ENCODE measurements at regions not wholly inside any gene's neighbourhood (a gene's known extent, or its start where the extent isn't known, plus 50 kb on each side); places are given as distances from the start of the nearest gene placed in this dataset.

DNA sequence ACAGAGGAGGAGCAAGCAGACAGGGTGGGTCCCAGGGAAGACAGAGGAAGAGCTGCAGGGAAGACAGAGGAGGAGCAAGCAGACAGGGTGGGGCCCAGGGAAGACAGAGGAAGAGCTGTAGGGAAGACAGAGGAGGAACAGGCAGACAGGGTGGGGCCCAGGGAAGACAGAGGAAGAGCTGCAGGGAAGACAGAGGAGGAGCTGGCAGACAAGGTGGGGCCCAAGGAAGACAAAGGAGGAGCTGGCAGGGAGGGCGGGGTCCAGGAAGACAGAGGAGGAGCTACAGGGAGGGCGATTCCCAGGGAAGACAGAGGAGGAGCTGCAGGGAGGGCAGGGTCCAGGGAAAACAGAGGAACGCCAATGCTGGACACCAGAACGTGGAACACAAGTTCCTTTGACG is 66.5 kb downstream of the PLXNA1 start:
- DNase-seq = no peak

DNA sequence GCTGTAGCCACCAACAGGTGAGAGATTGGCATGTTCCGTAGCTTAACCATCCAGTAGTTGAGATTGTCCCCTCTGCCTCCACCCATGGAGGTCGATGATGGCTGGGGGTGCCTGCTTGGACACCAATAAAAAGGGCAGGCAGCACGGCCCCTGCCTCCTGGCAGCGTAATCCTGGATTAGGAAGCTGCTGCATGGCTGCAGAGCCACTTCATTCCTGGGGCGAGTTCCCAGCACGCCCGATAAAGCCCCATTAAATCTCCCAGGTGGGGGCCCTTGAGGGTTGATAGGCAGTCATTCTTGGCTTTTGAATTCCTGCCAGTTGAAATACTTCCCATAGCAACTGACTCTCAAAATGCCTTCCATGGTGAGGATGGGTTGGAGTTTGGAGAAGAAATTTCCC is 67.8 kb downstream of the PLXNA1 start:
- DNase-seq = no peak

DNA sequence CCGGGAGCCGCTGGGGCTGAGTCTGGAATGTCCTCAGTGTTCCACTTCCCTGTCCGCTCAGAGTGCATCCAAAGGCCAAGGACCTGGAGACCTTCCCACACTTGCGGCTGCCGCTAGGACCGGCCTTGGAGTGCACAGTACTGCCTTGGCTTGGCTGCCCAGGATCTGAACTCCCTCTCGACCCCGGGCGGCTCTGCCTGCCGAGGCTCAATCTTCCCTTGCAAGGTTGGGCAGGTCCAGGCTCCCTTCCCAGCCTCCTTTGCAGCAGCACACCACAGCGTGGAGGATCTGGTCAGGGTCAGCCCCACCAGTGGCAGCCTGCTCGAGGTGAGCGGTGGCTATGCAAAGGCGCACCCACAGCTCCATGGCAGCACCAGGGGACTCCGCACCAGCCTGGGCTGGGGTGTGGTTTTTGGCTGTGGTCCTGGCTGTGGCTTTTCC is 69.2 kb downstream of the PLXNA1 start:
- no peak for DNase-seq

DNA sequence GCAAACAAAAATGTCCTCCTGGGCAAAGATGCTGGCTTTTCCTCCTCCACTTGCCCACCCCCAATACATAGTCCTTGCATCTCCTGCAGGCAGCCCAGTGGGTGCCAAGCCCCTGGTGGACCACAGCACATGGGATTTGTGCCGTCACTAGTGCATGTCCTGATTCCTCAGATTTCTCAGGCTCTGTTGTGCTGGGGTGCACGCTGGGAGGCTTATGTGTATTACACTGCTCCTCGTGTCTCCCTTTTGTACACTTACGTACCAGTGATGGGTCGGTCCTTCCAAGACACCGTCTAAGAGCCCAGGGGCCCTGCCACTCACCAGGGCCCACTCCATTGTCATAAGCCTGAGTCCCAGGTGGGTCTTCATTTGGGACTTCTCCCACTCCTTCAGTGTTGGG is 70.1 kb downstream of the PLXNA1 start:
- DNase-seq = no peak

DNA sequence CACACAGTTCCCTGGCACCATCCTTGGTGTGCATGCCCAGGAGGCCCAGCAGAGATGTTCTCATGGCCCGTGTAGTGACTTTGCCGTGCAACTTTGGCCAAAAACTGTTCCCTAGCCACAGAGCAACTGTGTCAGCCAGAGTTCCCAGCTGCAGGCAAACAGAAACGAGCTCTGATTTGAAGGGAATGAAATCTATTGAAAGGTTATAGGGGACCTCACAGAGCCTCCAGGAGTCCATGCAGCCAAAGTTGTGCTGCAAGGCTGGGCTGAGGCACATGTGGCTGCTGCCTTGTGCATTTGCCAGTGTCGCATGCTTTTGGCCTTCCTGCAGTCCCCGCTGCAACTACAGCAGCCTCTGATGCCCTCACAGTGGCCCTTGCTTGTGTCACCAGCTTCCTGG is 70.5 kb downstream of the PLXNA1 start:
- DNase-seq = no peak

DNA sequence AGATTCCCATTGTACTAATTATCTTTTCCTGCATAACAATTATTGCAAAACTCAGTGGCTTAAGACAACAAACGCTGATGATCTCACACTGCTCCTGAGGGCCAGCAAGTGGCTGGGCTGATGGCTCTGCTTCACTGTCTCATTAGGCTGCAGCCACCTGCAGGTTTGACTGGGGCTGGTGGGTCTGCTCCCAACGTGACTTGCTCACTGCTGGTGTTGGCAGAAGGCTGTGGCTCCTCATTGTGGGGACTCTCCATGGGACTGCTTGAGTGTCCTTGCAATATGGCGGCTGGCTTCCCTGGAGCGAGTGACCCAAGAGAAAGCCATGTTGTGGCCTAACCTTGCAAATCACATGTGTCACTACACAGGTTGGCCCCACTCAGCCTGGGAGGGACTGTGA is 71.1 kb downstream of the PLXNA1 start:
- no peak for DNase-seq

DNA sequence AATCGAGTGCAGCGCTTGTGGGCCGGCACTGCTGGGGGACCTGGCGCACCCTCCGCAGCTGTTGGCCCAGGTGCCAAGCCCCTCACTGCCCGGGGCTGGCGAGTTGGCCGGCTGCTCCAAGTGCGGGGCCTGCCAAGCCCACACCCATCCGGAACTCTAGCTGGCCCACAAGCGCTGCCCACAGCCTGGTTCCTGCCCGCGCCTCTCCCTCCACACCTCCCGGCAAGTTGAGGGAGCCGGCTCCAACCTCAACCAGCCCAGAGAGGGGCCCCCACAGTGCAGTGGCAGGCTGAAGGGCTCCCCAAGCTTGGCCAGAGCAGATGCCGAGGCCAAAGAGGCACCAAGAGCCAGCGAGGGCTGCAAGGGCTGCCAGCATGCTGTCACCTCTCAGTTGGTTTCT is 73.4 kb downstream of the PLXNA1 start:
- no peak for DNase-seq

DNA sequence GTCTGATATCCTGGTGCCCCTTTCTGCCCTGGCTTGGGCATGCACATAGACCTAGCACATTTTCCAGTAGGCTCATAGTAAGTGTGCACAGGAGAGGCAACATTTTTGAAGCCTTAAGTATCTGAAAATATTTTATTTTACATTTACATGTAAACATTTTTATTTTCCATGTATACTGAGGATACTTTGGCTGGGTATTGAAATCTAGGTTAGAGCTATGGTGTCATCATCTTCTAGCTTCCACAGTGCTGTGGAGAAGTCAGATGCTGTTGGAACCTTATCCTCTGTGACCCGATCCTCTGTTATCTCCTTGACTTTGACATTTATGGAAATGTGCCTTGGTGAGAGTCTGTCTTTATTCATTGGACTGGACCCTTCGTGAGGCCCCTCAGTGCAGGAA is 74.1 kb downstream of the PLXNA1 start:
- no peak for DNase-seq

DNA sequence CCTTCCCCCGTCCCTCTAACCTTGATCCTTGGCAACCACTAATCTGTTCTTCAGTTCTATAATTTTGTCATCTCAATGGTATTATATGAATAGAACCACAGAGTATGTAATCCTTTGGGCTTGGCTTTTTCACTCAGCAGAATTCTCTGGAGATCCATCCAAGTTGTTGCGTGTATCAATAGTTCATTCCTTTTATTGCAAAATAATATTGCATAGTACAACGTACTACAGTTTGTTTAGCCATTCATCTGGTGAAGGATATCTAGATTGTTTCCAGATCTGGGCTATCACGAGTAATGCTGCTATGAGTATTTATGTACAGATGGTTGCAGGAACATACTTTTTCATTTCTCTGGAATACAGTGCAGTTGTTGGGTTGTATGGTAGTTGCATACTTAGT is 76.2 kb downstream of the PLXNA1 start:
- no peak for DNase-seq

DNA sequence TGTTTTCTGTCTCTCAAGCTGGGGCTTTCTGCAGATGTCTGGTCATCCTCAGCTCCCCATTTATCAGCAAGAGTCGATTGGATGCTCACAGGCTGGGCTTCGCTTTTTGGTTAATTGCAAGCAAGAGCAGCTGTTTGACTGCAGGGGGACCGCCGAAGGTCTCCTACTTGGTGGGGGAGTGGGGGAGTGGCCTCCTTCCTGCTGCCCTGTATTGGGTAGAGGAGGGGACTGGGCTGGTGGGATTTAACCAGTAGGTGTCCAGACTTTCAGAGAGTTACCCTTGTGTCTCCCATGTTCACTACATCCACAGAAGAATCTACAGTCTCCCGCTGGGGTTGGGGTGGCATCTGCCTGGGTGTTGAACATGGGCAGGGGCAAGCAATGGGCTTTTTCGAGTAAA is 78.7 kb downstream of the PLXNA1 start:
- DNase-seq = no peak

DNA sequence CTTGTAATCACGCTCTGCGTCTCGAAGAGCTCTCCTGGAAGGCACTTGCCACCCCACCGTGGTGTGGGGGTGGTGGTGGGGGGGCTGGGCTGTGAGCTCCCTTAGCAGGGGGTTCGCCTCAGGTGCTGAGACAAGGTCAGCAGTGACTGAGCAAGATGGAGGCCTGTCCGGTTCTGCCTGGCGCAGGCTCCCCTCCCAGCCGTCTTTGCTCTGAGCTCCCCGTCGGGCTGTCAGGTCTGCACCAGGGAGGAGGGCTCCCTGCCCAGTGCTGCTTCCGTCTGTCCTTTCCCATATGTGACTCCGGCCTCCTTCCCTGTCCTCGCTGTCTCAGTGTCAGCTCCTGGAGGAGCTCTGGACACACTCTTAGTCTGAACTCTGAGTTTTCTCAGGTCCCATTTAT is 80.0 kb downstream of the PLXNA1 start:
- DNase-seq = no peak

DNA sequence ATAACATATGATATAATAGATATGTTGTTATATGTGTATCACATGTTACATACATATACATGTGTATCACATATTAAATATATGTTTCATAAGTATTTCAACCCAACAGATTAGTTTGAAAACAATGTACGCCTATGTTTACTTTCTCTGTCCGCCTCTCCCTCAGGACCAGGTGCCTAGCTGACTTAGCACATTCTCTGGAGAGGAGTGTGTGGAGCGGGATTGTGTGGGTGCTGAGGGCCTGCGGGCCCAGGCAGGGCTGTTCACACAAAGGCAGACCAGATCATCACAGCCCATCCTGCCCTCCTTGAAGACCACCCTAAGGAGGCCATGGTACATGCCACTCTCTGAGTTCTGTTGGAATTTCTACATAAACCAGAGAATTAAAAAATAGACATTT is 81.0 kb downstream of the PLXNA1 start:
- no peak for DNase-seq

DNA sequence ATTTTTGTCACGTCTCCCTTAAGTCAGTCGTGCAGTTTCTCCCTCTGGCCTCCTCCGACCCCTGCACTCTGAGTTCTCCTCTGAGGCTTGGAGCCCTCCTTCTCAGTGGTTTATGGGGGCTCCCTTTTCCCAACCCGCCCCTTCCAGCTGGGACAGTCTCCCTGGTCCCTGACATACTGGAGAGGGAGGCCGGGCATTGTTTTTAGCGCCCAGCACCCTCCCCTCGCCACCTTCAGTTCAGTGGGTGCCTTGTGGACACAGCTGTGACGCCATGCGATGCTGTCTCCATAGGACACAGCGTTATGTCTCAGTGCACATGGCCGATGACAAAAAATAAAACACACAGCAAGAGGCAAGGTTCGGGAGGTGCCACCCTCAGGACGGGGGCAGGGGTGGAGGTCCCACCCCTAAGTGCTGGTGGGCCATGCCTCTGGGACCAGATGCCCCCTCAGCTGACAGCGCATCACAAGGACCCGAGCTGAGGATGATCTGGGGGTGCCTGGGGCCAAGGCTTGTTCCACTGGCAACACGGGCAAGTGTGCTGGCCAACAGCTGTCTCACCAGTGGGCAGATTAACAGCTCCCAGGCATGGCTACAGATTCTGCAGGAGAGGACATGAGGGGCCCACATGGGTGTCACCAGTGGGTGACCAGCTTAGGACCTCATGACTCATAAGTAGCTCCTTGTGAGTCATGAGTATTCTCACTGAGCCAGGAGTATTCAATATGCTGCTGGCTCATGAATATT is 81.6 kb downstream of the PLXNA1 start:
- DNase-seq = no peak

DNA sequence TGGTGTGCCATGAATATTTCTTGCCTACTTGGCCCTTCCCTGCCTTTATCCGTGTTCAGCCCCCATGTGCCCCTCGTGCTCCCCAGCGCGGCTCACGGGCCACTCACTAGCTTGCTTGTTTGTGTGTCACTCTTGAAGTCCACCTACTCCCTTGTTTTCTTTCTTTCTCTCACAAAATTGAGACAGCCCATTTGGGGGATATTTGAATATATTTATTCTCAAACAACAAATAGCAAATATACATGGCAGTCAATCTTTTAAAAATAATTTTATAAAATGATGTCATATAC is 82.2 kb downstream of the PLXNA1 start:
- no peak for DNase-seq

DNA sequence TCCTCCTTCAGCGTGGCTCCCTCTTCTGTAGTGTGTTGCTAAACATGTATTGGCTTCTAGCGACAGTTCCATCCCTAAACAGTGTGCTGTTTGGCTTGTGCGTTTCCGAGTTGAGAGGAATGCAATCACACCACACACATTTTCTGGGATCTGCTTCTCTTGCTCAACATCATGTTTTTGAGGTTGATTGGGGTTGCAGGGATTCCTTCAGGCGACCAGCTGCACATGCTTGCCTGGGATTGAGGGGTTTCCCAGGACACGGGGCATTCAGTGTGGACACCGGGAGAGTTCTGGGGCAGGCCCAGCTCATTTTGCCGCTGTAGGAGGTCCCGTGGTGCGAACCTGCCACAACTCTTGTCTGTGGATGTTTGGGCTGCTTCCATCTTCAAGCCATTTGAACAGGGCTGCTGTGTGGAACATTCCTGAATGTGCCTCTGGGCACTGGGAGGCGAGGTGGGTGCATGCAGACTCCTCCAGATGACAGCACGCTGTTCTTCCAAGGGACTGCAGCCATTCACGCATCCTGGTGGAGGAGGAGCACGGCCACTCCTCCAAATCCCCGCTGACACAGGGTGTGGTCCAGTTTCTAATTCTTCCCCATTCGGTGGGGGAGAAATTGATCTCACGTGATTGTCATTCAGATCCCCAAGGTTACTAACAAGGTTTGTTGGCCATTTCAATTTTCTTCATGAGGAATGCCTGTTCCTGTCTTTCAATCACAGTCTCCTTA is 82.8 kb downstream of the PLXNA1 start:
- no peak for DNase-seq

DNA sequence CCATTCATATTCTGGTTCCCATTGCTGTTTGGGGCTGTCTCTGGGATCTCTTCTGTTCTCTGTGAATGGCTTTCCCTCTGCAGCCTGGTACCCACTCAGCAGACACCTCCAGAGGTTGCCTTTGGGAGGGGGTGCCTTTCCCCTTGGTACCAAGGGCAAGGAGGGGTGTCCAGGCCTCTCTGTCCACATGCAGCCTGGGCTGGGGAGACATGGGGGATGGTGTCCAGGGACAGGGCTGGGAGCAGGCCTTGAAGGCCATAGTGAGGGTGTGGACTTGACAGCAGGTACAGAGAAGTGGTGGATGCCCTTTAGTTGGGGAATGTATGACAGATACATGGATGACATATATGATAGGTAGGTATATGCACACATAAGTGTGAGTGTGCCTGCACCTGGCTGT is 83.7 kb downstream of the PLXNA1 start:
- no peak for DNase-seq

DNA sequence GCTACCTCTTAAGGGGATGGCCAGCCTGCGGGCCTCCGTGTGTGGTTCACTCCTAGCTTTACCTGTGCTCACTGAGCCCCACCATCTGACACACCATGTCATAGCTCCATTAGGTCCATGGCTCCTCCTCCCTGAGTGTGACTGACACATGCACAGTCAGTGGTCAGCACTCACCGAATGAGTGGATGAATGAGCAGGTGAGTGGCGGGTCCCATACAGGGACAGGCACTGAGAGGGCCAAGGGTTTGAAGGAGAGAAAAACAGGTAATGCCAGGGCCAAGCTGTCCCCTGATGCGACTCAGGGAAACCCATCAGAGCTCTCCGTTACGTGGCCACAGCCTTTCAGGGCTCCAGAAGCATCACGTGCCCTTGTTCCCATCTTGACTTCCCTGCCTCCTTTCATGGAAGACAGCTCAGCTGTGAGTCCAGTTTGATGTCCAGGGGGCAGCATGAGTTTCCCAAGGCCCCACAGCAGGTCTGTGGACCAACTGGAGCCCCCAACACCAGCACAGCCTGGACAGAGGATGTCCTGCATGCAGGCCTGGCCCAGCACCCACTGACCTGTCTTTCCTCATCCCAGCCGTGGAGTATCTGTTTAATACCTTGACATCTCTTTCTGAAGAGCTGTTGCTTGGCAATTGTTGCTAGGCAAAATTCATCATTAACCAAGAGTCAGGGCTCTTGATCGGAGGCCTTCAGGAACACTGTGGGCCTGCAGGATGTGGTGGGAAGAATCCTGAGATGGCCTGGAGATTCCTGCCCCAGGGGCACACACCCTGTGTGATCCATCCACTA is 84.4 kb downstream of the PLXNA1 start:
- DNase-seq = no peak

DNA sequence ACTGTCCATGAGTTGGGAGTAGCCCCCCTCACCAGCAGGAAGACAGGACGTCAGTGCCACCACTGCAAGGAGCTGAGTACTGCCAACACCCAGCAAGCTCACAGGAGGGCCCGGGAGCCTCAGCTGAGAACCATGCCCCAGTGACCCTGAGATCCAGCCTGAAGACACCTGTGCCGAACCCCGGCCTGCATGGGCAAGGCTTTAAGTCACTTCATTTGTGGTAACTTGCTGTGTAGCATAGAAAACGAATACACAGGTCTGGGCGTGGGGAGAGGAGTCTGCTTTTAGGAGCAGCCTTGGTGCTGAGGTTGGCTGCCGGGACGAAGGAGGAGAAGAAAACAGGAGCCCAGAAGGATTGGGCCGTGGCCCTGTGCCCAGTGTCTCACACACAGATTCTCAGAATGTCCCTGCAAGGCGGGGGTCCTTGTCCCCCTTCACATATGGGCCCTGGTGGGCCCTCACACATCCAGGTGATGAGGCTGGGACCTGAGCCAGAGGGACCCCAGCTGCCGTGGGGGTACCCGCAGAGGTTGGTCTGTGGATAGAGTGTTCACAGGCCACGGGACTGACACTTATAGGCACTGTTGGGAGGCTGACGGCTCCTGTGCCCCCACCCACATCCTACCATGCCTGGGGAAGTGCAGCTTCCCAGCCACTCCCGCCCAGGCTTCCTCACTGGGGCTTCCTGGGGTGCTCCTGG is 85.3 kb downstream of the PLXNA1 start:
- no peak for DNase-seq

DNA sequence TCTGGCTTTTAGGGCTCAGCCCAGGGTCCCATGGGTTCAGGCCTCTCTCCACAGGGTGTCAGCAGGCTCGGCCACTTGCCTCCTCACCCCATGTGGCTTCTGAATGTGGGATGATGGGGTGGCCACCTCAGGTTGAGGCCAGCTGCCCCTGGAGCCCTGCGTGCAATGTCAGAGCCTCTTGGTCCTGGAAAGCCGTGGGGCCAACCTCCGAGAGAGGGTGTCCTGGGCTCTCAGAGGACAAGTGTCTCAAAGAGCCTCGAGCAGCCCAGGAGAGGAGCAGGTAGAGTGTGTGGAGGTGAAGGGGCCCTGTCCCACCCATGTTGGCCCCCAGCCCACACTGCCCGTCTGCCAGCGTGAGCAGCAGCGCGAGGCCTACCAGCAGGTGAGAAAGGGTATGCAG is 86.0 kb downstream of the PLXNA1 start:
- DNase-seq = no peak

DNA sequence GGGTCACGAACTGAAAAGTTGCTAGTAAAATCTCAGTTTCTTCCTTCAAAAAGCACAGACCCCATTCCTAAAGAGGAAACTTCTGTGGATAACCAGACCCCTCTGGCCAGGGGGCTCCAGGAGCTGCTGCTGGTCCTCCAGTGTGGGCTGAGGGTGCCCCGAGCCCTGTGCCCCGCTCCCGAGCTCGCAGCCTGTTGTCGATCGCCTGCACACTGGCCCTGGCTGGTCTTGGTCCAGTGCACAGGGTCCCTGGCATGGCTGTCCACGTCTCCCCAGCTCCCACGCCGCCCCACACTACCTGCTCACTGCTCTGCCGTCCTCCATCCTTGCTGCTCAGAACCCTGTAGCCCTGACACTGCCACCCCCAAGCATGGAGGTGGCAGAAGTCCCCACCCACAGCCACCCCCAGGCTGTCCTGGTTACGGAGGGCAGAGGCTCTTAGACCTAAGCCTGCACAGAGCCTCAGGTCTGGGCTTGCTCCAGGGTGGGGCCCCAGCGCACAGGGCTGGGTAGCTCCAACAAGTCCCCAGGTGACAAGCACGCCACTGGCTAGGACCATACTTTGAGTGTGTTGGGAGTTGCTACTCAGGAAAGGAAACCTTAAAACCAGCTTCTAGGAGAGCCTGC is 87.0 kb downstream of the PLXNA1 start:
- no peak for DNase-seq

DNA sequence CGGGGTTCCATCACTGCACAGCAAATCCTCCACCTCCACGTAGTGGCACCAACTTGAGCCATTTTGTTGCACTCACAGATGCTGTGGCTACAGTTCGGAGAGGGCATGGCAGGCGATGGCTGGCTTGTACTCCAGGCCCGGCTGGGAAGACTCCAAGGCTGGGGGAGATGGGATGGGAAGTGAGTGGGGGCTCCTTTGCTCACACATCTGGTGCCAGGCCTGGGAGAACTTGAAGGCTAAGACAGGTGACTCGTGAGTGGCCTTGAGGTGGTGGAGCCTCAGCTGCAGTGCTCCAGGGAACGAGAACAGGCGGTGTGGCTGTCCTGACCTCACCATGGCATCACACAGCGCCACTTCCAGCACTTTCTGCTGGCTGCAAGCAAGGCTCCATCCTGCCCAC is 87.9 kb downstream of the PLXNA1 start:
- DNase-seq = no peak

DNA sequence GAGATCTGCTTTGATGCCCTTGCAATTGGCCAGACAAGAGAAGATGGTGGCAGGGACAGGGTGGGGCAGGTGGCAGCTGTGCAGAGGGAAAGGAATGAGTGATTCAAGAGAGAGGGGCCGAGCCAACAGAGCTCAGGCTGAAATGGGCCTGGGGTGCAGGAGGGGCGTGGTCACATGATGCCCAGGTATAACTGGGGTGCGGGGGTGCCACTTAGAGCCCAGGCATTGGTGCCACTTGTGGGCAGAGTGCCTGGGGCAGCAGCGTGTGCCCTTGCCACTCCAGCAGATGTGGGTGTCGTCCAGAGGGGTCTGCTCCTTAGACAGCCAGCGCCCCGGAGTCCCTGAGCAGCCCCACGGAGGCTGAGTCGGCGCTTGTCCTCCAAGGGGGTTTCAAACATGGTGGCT is 88.7 kb downstream of the PLXNA1 start:
- DNase-seq = no peak

DNA sequence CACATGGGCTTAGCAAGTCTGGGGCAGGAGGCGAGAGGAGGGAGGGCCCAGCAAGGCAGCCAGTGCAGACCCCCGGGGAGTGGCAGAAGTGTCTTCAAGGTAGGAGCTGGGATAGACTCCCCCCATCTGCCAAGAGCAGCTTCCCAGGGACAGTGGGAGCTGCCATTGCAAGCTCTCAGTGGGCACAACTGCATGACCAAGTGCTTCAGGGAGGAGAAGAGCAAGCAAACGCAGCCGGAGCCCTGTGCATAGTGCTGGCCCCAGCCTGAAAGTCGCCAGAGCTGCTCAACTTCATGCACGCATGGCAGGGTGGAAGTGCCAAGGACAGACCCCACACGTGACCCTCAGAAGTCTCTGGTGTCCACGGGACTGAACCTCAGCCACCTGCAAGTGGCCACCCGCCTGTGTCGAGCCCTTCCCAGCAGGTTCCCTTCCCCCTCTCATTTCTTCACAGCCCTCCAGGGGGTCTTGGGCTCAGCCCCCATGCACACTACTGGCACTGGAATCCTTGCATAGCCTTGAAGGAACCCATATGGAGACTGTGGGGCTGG is 89.4 kb downstream of the PLXNA1 start:
- no peak for DNase-seq
